ENCODE measurements at regions not wholly inside any gene's neighbourhood (a gene's known extent, or its start where the extent isn't known, plus 50 kb on each side); places are given as distances from the start of the nearest gene placed in this dataset.

DNA sequence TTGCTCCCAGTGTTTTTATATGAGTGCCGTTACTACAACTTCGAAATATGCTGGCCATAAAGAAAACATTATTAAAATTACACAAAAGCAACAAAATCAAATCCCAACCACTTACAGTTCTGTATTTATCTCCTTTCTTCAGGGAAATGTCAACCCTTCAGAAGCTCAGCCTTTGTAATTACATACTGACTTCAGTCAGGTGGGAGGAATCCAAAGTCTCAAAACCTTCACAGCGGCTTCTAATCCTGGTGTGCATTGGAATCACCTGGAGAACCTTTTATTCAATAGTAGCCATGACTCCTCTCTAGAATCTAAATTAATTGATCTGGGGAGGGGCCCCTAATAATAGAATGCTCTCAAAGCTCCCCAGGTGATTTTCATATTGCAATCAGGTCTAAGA, 463.7 kb upstream of the ARHGEF26 start:
- TF ChIP-seq, protein P1, sequence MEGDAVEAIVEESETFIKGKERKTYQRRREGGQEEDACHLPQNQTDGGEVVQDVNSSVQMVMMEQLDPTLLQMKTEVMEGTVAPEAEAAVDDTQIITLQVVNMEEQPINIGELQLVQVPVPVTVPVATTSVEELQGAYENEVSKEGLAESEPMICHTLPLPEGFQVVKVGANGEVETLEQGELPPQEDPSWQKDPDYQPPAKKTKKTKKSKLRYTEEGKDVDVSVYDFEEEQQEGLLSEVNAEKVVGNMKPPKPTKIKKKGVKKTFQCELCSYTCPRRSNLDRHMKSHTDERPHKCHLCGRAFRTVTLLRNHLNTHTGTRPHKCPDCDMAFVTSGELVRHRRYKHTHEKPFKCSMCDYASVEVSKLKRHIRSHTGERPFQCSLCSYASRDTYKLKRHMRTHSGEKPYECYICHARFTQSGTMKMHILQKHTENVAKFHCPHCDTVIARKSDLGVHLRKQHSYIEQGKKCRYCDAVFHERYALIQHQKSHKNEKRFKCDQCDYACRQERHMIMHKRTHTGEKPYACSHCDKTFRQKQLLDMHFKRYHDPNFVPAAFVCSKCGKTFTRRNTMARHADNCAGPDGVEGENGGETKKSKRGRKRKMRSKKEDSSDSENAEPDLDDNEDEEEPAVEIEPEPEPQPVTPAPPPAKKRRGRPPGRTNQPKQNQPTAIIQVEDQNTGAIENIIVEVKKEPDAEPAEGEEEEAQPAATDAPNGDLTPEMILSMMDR (IDR thresholded peaks at IDR 0.05), result no peak
- no peak for TF ChIP-seq POLR2AphosphoS5 (IDR thresholded peaks at IDR 0.05)
